HL-60 (cell line): ENCODE measurements at regions not wholly inside any gene's neighbourhood (a gene's known extent, or its start where the extent isn't known, plus 50 kb on each side); places are given as distances from the start of the nearest gene placed in this dataset.

Source experiments
- GABPA ChIP-seq: IDR thresholded peaks from 2 replicates; pipeline ENCODE4 v1.6.1; 2012; ENCODE audit warnings: low read depth
- POLR2AphosphoS5 ChIP-seq: IDR thresholded peaks from 2 replicates; pipeline ENCODE4 v1.6.1; 2012; ENCODE audit warnings: low read depth
- REST ChIP-seq: IDR thresholded peaks from 2 replicates; pipeline ENCODE4 v1.6.1; 2012; ENCODE audit warnings: low read depth; ENCODE audit not compliant: insufficient replicate concordance
- SPI1 ChIP-seq: IDR thresholded peaks from 2 replicates; pipeline ENCODE4 v1.6.1; 2012; ENCODE audit warnings: low read depth, mild to moderate bottlenecking, borderline replicate concordance
- TF ChIP-seq, protein P1 (sequence below): IDR thresholded peaks from one replicate; pipeline ENCODE4 v1.5.1; 2011; ENCODE audit warnings: low read length, control low read depth, inconsistent platforms; ENCODE audit not compliant: insufficient read depth

GRCh38 chr14:42804141-42804540 is 1197.5 kb downstream of the LRFN5 start:
- TF ChIP-seq, protein P1, sequence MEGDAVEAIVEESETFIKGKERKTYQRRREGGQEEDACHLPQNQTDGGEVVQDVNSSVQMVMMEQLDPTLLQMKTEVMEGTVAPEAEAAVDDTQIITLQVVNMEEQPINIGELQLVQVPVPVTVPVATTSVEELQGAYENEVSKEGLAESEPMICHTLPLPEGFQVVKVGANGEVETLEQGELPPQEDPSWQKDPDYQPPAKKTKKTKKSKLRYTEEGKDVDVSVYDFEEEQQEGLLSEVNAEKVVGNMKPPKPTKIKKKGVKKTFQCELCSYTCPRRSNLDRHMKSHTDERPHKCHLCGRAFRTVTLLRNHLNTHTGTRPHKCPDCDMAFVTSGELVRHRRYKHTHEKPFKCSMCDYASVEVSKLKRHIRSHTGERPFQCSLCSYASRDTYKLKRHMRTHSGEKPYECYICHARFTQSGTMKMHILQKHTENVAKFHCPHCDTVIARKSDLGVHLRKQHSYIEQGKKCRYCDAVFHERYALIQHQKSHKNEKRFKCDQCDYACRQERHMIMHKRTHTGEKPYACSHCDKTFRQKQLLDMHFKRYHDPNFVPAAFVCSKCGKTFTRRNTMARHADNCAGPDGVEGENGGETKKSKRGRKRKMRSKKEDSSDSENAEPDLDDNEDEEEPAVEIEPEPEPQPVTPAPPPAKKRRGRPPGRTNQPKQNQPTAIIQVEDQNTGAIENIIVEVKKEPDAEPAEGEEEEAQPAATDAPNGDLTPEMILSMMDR: no peak
- TF ChIP-seq POLR2AphosphoS5: no peak
- no peak for TF ChIP-seq REST
- TF ChIP-seq GABPA: no peak
- no peak for TF ChIP-seq SPI1
